Thyroid gland (tissue), 4 donors: ENCODE measurements at regions not wholly inside any gene's neighbourhood (a gene's known extent, or its start where the extent isn't known, plus 50 kb on each side); places are given as distances from the start of the nearest gene placed in this dataset.

Experiments used
- POLR2A ChIP-seq, 2 donors: fragments of 450-650 bp; IDR thresholded peaks; one replicate each; pipeline ENCODE4 v1.6.1; 2017; ENCODE audit warnings: antibody characterized with exemption in 2 of 2, mild to moderate bottlenecking in 2 of 2, moderate library complexity in 1 of 2
- TF ChIP-seq, protein P1 (sequence below), 6 experiments: fragments of 200-600 bp in 3 of 6; fragments of 450-650 bp in 3 of 6; sonication (generic) in 3 of 6; IDR thresholded peaks; one replicate each; pipeline ENCODE4 v1.5.1; 2016 to 2019; ENCODE audit warnings: antibody characterized with exemption in 6 of 6, mild to moderate bottlenecking in 2 of 6, inconsistent platforms in 1 of 6, moderate library complexity in 1 of 6

DNA sequence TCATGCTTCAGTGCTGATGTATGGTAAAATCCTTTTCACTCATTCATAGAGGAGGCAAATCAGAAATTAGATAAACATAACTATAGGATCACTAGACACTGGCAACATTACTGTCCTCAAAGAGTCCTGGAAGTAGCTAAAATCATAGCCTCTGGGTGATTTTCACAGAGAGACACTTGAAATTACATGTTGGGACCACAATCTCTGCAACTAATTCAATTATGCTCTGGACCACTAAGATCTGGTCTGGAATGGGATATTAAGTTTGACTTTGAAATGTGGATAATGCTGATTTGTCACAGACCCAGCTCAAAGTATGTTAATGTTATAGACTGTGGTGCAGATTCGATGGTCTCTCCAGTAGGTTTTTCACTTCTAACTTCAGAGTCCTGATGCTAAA is 214.6 kb upstream of the CCNH start:
- TF ChIP-seq, protein P1, sequence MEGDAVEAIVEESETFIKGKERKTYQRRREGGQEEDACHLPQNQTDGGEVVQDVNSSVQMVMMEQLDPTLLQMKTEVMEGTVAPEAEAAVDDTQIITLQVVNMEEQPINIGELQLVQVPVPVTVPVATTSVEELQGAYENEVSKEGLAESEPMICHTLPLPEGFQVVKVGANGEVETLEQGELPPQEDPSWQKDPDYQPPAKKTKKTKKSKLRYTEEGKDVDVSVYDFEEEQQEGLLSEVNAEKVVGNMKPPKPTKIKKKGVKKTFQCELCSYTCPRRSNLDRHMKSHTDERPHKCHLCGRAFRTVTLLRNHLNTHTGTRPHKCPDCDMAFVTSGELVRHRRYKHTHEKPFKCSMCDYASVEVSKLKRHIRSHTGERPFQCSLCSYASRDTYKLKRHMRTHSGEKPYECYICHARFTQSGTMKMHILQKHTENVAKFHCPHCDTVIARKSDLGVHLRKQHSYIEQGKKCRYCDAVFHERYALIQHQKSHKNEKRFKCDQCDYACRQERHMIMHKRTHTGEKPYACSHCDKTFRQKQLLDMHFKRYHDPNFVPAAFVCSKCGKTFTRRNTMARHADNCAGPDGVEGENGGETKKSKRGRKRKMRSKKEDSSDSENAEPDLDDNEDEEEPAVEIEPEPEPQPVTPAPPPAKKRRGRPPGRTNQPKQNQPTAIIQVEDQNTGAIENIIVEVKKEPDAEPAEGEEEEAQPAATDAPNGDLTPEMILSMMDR (IDR thresholded peaks at IDR 0.05), result no peak
- no peak for TF ChIP-seq POLR2A (IDR thresholded peaks at IDR 0.05)
